Ovary (tissue), 7 donors: ENCODE measurements at regions not wholly inside any gene's neighbourhood (a gene's known extent, or its start where the extent isn't known, plus 50 kb on each side); places are given as distances from the start of the nearest gene placed in this dataset.

Experiments
- DNase-seq, 5 donors: peaks; one replicate each; pipeline ENCODE4 v3.0.0-alpha.2; 2019 to 2020
- H3K27ac ChIP-seq, 2 donors: fragments of 200-600 bp; one replicate each; pipeline versions ENCODE4 v1.5.1 to v1.8.0; 2019 to 2022
- H3K27me3 ChIP-seq: fragments of 200-600 bp; one replicate; pipeline ENCODE4 v1.8.0; 2022
- H3K36me3 ChIP-seq: fragments of 200-600 bp; sonication (generic); one replicate; pipeline ENCODE4 v1.5.1; 2019
- H3K4me1 ChIP-seq: one replicate; pipeline ENCODE4 v1.8.1; 2013; ENCODE audit warnings: mild to moderate bottlenecking, moderate library complexity; ENCODE audit not compliant: insufficient read depth
- H3K4me3 ChIP-seq: fragments of 200-600 bp; sonication (generic); one replicate; pipeline ENCODE4 v1.5.1; 2017
- H3K9me3 ChIP-seq, 2 donors: fragments of 200-600 bp in 1 of 2; sonication (generic) in 1 of 2; one replicate each; pipeline versions ENCODE4 v1.5.1 to v1.8.1; 2013 to 2019; ENCODE audit warnings: mild to moderate bottlenecking in 1 of 2, moderate library complexity in 1 of 2
- EP300 ChIP-seq: sonication (generic); formaldehyde crosslinking; IDR thresholded peaks from one replicate; pipeline ENCODE4 v1.6.1; 2017; ENCODE audit warnings: antibody characterized with exemption
- POLR2A ChIP-seq: fragments of 450-650 bp; IDR thresholded peaks from one replicate; pipeline ENCODE4 v1.6.1; 2017; ENCODE audit warnings: antibody characterized with exemption, mild to moderate bottlenecking, moderate library complexity
- WGBS, 3 donors: extraction: QIAGEN DNeasy Blood & Tissue Kit in 1 of 3; methylation state at CpG; one replicate each; pipeline versions ENCODE4 v1.1.5 to v1.1.7; 2013 to 2017; 5-methylcytosine and 5-hydroxymethylcytosine counted together
- intact Hi-C, 4 donors: fragments of 100-400 bp; cut with DNase I; formaldehyde crosslinking; loops; one replicate each; pipeline versions ENCODE4 v1.11.0 to v1.15.1; 2022 to 2023
- TF ChIP-seq, protein P1 (sequence below), 3 donors: fragments of 450-650 bp in 2 of 3; fragments of 200-600 bp in 1 of 3; IDR thresholded peaks; one replicate each; pipeline versions ENCODE4 v1.5.1 to v1.8.0; 2016 to 2022; ENCODE audit warnings: antibody characterized with exemption in 3 of 3, mild to moderate bottlenecking in 1 of 3
- donor health status: DM: no; HTN: no; CAD: no; lungs with moderate emphysema.
- donor health status: DM: no; HTN: no; CAD: no.
- donor health status: Bipolar disorder and iron deficiency.
- donor health status: DM: no; HTN: no; CAD: no.
- donor health status: DM: yes; HTN: yes; CAD: no.

DNA sequence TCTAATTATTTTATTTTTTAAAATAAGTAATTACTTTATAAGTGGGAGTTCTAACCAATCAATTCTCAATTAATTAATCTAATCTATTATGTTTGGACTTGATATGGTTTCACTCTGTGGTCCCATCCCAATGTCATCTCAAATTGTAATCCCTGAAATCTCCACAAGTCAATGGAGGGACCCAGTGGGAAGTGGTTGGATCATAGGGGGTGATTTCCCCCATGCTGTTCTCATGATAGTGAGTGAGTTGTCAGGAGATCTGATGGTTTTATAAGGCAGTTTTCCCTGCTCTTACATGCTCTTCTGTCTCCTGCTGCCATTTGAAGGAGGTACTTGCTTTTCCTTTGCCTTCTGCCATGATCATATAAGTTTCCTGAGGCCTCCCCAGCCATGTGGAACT, 836.1 kb downstream of the GALC start:
- H3K4me1 ChIP-seq = no peaks in the 10 kb centered on the region
- no peaks in the 10 kb centered on the region for H3K9me3 ChIP-seq
- intact Hi-C loops = loop anchor here in 1 of 4 donors (10.0 kb wide), 1 partner anchor 178 kb away; no protein-coding TSS in a partner anchor
- no peaks in the 10 kb centered on the region for H3K36me3 ChIP-seq
- no peak for DNase-seq
- TF ChIP-seq, protein P1, sequence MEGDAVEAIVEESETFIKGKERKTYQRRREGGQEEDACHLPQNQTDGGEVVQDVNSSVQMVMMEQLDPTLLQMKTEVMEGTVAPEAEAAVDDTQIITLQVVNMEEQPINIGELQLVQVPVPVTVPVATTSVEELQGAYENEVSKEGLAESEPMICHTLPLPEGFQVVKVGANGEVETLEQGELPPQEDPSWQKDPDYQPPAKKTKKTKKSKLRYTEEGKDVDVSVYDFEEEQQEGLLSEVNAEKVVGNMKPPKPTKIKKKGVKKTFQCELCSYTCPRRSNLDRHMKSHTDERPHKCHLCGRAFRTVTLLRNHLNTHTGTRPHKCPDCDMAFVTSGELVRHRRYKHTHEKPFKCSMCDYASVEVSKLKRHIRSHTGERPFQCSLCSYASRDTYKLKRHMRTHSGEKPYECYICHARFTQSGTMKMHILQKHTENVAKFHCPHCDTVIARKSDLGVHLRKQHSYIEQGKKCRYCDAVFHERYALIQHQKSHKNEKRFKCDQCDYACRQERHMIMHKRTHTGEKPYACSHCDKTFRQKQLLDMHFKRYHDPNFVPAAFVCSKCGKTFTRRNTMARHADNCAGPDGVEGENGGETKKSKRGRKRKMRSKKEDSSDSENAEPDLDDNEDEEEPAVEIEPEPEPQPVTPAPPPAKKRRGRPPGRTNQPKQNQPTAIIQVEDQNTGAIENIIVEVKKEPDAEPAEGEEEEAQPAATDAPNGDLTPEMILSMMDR (IDR thresholded peaks at IDR 0.05) = no peak
- TF ChIP-seq EP300 = no peak
- TF ChIP-seq POLR2A = no peak
- H3K4me3 ChIP-seq = no peak overlapping the region
- no peaks in the 10 kb centered on the region for H3K27me3 ChIP-seq
- no peak overlapping the region for H3K27ac ChIP-seq

DNA sequence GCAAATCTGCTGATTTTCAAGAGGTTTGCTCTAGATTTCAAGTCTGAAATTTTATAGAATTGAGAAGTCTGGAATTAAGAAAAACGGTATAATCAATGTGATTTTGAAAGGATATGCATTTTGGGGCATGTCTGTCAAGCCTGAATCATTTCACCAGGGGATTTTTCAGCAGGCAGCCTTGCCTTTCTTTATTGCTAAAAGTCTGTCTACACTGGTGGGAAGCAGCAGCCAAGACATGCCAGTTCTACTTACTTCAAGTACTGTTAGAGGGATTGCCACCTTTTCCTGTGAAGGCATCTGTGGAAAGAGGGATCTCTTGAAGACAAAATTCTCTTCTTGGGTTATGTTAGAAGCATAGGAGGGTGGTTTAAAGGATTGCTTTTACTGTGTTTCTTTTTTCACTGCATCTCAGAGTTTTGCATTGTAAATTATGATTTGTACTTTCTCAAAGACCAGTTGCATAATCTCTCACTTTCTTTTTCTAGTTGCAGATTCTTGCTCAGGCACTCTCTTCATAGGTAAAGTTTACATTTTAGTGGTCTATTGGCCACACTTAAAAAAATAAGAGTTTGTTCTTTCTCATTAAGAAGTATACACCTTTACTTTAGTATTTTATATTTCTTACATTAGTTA, 837.0 kb downstream of the GALC start:
- Histone ChIP-seq H3K4me1 (no peaks in the 10 kb centered on the region), H3K27me3 (no peaks in the 10 kb centered on the region), H3K9me3 (no peaks in the 10 kb centered on the region), H3K4me3 (no peak overlapping the region), H3K36me3 (no peaks in the 10 kb centered on the region), H3K27ac (no peak overlapping the region)
- TF ChIP-seq EP300 (no peak), POLR2A (no peak)
- TF ChIP-seq, protein P1 (IDR thresholded peaks at IDR 0.05) = no peak
- intact Hi-C loops = loop anchor here in 1 of 4 donors (10.0 kb wide), 1 partner anchor 179 kb away; no protein-coding TSS in a partner anchor
- WGBS, 3 donors = 83 to 88% (median 84%) methylated on average over 1 of the region's 1 CpG
- no peak for DNase-seq

DNA sequence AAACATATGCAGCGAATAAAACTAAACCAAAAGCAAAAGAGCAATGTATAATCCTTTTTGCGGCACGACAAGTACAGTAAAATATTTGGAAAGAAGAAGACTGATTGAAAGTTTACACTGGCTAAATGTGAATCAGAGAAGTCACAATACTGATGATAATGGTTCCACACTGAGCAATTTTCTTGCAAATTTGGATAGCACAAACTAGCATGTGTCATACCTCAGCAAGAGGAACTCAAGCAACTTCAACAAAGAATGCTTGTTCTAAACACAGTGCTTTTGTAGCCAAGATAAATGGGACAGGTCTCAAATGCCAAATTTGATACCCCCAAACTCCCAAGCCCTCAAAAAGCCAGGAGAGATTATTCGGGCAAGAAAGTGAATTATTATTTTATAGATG, 839.1 kb downstream of the GALC start:
- Histone ChIP-seq H3K27ac (no peak overlapping the region), H3K4me1 (no peaks in the 10 kb centered on the region), H3K4me3 (no peak overlapping the region), H3K27me3 (no peaks in the 10 kb centered on the region), H3K36me3 (no peaks in the 10 kb centered on the region), H3K9me3 (no peaks in the 10 kb centered on the region)
- intact Hi-C loops = loop anchor here in 1 of 4 donors (10.0 kb wide), 1 partner anchor 181 kb away; no protein-coding TSS in a partner anchor
- 79 to 83% (median 80%) methylated on average over 4 of the region's 4 CpGs for WGBS, 3 donors
- DNase-seq = no peak
- TF ChIP-seq EP300 = no peak
- TF ChIP-seq POLR2A = no peak
- TF ChIP-seq, protein P1 (IDR thresholded peaks at IDR 0.05) = no peak

DNA sequence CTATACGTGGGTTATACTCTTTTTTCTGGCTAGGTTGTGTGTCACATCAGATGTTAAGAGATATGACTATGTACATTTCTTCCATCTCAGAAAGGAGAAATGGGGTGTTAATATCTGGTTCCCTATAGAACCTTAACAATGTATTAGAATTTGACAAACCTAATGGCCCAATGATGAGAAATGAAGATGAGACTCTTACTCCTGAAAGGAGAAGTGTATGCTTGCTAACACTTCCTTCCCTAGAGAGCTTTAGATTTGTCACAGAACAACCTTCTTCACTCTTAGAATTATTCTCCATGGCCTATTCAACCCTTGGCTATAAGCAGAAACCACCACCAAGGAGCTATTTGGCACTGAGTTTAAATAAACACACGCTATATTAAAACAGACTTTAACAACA, 839.6 kb downstream of the GALC start:
- TF ChIP-seq EP300 = no peak
- TF ChIP-seq POLR2A = no peak
- TF ChIP-seq, protein P1 (IDR thresholded peaks at IDR 0.05) = no peak
- DNase-seq = no peak
- no peaks in the 10 kb centered on the region for H3K27me3 ChIP-seq
- H3K27ac ChIP-seq = no peak overlapping the region
- H3K4me3 ChIP-seq = no peak overlapping the region
- intact Hi-C loops = loop anchor here in 1 of 4 donors (10.0 kb wide), 1 partner anchor 181 kb away; no protein-coding TSS in a partner anchor
- 71 to 75% (median 74%) methylated on average over 2 of the region's 2 CpGs for WGBS, 3 donors
- H3K9me3 ChIP-seq = no peaks in the 10 kb centered on the region
- H3K4me1 ChIP-seq = no peaks in the 10 kb centered on the region
- no peaks in the 10 kb centered on the region for H3K36me3 ChIP-seq
